ENCODE measurements at regions not wholly inside any gene's neighbourhood (a gene's known extent, or its start where the extent isn't known, plus 50 kb on each side); places are given as distances from the start of the nearest gene placed in this dataset.
"Not testable (repeated sequence)": the region's sequence is repeated elsewhere in the genome, so short reads cannot be mapped to it uniquely, and the experiment has no call there.

DNA sequence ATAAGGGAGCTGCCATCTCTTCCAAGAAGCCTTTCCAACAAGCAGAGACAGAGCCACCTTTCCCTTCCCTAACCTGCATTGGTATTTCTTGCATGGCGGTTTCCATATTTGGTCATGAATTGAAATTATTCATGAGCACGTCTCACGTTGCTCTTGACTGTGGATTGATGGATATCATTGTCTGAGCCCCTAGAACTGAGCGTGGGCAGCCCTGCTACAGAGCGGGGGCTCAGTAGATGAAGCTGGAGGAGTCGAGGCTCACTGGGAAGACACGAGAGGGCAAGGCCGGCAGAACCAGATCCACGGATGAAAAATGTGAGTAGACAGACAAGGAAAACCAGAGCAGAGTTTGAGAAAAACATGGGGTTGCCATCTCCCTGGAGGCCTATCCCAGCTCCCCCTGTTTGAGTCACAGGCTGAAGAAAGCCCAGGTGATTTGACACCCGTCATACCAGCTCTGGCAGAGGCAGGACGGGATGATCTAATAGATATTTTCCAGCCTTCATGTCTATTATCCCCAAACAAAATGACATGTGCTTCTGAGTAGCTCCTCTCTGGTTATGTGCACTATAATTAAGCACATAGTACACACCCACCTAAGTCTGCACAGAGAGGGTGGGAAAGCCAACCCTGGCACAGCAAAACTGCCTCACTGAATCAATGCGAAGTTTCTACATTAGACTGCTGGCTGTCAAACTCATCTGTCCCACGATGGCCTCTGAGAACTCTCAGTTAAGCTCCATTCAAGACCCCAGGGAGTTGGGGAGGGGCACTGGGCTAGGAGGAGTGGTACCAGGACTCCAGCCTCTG lies 363.5 kb upstream of the KLHL29 start:
- DNase-seq (ENCODE audit: low spot score) = no peak

DNA sequence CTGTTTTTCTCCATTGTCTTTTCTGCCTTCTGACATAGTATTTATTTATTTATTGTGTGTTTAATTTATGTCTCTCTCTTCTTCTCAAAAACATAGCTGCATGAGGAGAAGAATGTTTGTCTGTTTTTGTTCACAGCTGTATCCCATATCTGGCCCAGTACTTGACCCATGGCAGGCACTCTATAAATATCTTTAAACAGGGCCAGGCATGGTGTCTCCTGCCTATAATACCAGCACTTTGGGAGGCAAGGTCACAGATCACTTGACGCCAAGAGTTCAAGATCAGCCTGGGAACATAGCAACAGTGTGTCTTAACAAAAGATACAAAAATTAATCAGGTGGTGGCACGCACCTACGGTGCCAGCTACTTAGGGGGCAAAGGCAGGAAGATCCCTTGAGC lies 361.3 kb upstream of the KLHL29 start:
- no peak for DNase-seq (ENCODE audit: low spot score)

DNA sequence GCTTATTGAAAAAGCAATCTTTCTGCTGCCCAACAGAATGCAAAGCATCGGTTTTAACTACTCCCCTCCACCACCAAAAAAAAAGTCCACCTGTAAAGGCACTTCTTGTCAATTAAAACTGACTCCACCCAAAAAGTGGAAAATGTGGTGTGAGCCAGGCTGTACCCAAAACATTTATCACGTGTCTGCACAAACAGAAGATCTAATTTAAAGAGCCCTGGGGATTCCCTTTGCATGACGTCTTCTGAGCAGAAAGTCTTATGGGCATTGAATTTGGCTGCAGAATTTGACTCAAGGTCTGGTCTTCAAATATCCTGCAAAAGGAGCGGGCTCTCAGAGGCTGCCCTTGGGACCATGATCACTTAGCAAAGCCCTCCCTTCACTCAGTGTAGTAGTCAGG lies 358.3 kb upstream of the KLHL29 start:
- DNase-seq (ENCODE audit: low spot score) = no peak

DNA sequence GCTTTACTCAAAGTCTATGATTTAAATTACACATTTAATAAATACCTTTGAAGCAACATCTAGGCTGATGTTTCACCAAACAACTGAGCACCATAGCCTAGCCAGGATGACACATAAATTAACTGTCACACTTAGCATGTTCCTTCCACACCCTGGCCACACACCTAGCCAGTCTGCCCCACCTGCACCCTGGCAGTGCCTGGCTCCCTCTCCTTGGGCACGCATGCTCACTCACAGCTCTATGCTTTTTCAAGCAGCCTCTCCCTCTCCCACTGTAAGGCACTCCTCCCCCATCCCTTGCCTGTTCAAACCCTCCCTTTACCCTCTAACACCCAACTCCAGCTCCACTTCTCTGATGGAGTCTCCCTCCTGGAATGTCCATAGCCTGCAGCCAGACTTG lies 357.6 kb upstream of the KLHL29 start:
- DNase-seq (ENCODE audit: low spot score) = no peak

DNA sequence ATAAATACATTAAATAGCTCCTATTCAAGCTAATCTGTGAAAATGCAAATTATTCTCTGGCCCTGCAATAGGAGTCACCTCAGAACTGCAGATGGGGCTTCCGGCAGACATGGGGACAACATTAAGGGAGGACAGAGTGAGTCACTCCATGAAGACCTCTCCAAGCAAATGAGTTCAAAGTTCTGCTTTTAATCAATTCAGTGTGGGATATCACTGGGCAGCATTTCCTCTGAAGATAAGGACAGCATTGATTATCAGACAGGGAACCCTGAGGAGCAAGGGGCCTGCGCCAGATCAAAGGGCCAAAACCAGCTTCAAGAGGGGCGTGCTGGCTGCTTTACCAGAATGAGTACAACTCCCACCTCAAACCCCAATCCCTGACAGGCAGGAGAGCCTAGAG lies 356.9 kb upstream of the KLHL29 start:
- DNase-seq (ENCODE audit: low spot score) = no peak

DNA sequence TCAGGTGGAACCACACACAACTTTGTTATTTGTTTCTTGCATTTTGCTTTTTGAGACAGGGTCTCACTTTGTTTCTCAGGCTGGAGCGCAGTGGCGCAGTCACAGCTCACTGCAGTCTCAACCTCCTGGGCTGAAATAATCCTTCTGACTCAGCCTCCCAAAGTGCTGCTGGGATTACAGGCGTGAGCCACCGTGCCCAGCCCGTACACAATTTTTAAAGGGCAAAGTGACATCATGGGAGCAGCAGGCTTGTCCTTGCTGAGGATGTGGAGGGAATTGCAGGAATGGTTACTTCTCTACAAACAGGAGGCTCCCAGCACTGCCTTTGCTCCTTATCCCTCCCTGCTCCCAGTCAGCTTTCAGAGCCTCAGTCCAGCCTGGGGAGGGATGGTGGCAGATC lies 355.9 kb upstream of the KLHL29 start:
- no peak for DNase-seq (ENCODE audit: low spot score)

DNA sequence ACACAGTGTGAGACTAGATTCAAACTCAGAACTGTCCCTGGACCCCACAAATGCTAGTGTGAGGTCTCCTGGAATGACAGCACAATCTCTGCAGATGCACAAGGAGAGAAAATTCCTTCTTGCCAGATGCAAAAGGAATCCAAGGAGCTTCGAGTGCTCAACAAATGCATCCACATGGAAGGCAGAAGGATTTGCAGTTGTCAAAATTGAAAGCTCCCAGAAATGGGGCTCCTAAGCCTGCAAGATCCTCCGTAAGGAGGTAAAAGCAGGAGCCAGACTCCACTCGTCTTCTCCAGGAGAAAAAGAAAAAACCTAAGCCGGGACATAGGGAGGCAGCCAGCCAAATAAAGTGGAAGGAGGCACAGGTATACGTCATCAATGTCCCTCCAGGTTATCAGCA lies 355.0 kb upstream of the KLHL29 start:
- no peak for DNase-seq (ENCODE audit: low spot score)

DNA sequence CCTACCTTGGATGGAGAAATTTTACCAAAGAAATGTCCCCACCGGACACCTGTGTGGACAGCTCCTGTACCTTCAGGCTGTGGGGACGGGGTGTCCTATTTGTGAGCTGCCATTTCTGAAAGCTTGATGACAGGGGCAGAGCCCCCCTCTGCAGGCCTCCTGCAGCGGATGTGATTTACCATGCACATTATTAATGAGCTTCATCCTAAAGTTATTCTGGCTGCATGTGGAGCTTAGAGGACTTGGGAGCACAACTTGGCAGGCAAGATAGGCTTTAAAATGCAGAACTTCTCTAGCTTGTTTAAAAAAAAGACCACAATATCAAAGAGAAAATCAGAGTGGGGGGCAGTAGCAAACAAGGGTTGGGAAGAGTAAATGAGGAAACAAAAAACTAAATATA lies 350.0 kb upstream of the KLHL29 start:
- DNase-seq (ENCODE audit: low spot score) = no peak

DNA sequence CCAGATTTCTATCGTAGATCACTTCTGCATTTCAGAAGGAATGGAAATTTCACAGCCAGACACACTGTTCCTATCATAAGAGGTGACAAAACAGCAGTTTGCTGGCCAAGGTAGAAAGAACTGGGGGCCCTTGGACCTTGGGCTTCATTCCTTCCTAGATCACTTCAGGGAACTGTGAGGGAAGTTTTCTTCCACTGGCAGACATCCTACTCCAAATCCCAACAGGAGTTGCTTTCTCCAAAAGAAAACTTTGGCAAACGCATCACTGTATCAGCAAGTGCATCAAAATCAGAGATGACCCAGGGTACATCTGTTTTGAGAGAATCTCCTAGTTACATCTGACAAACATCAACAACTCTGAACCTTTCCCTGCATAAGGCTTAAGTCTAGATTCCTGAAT lies 348.4 kb upstream of the KLHL29 start:
- no peak for DNase-seq (ENCODE audit: low spot score)

DNA sequence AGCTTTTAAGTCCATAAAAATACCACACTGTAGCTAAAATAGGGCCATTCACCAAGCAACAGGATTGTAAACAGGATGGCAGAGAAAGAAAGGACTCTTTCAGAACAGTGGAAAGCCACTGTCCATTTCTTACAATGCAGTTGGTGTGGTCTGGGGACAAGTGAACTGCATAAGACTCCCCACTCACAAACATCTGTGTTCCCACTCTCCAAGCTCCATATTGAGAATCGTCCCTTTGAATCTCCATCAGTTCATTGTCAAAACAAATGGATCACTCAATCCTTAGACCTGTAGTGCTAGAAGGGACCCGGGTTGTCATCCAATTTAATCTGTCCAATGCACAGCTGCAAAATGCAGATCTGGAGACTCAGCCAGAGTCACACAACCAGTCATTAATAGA lies 347.4 kb upstream of the KLHL29 start:
- no peak for DNase-seq (ENCODE audit: low spot score)

DNA sequence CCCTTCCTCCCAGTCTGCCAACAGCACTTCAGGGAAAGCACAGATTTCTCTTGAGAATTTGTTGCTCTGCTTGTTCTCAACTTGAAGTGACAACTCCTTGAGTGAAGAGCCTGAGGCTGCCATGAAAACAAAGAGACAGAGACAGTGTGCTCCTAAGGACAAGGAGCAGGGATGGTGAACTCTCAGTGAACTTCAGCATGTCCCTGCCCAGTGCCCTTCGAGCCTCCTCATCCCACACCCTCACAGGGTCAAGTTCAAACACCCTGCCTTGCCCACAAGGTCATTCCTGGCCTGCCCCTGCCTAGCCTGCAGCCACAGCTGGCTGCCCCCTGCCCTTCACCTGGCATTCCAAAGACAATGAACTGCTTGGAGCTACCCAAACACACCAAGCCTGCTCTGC lies 343.5 kb upstream of the KLHL29 start:
- DNase-seq (ENCODE audit: low spot score) = no peak

DNA sequence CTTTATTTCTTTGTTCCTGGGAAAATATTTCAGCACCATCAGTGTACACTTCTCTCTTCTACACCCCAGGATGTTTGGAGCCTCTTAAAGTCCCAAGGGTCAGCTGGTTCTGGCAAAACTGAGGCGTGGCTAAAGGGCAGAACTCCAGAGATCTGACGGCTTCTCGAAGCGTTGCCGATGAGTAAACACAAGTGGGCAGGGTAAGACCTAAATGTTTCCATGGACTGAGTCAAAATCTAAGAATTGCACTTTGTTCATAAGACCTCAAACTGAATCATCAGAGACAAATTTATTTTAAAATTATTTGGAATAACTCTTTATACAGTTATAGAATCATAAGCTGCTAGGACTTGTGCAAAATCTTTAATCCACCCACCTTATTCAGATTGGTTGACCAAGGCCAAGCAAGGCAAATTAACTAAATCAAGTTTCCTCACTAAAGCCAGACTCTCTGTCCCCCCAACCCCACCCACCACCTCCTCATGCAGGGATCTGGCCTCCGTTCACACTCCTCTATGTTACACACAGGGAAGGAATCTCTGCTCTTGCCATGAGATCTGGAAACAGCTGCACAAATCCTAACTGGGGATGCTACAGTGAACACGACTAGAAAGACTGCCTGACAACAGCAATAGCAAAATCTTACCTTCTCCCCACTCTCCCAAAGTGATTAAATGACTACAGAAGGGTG lies 342.6 kb upstream of the KLHL29 start:
- no peak for DNase-seq (ENCODE audit: low spot score)

DNA sequence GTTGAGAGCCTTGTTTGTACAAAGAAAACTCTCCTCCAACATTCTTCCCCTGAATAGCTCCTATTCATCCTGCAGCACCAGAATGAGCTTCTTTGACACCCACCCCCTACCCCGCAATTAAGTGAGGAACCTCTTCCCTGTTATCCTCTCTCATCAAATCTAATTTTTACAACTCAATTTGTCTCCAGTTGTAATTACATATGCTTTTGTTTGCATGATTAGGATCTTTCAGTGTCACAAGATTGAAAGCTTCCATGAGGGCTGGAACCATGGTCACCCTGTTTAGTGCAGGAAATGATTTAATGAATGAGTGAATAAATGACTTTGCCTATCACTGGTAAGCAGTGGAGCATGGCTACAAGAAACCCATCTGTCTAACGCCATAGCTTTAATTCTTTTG lies 334.6 kb upstream of the KLHL29 start:
- DNase-seq (ENCODE audit: low spot score) = no peak

DNA sequence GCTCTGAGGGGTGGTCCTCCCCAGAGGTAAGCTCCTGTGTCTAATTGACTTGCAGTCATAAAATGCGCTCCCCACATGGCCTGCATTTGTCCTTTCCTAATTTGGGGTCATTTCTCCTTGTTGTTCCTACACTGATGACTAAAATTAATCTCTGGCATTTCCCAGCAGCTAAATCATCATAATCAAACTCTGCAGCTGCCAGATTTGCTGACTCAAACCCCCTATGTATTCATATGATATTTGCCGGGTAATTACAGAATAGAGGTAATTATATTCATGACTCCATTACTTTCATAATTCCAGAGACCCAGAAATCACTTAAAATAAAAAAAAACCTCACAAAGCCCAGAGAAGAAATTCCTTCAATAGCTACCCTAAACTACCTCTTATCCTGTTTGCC lies 331.4 kb upstream of the KLHL29 start:
- no peak for DNase-seq (ENCODE audit: low spot score)

DNA sequence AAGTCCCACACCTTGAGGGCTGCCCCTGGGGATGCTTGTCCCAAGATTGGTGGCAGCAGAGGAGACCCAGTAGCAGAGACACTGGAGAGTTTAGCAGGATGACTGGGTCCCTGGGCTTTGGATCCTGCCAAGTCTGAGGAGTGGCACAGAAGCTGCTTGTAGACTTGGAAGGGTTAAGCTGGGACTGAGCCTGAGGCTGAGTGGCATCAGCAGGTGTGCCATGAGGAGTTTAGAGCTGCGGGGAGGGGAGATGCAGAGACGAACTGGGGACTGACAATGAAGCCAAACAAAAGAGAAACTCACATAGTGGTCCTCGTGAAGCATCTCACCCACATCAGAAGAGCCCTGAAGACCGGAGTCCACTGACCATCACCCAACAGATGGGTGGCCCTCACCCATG lies 329.7 kb upstream of the KLHL29 start:
- no peak for DNase-seq (ENCODE audit: low spot score)

DNA sequence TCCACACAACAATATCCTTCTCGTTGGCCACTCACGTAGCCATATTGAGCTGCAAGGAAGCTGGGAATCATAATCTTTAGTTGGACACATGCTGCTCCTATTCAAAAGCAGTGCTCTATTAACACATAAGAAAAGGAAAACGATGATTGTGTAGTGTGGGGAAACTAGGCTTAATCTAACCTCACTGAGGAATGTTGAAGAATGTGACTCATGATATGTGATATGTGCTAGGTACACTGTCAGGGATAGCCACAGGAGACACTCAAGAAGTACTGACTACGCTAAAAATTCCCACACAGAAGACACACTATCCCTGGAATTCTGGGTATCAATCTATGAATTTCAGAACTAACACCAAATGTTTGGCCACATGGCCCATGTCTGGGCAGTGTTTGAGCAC lies 328.1 kb upstream of the KLHL29 start:
- not testable (repeated sequence) for DNase-seq (ENCODE audit: low spot score)

DNA sequence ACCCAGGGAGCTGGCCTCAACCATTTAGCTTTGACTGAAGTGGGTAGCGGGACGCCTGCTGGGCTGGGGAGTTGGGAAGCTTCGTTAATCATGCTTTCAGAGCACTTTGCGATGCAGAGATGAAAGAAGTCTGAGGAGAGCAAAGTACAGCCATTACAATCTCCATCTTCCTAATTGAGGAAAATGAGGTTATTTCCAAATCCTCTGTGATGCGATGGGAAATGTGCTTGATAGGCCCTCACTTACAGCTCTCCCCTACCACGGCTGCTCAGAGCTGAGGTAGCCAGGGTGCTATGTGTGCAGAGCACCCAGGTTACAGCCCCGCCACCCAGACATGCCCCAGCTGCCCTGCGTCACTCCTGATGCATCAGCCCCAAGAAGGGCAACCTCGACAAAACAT lies 326.5 kb upstream of the KLHL29 start:
- DNase-seq (ENCODE audit: low spot score) = no peak

DNA sequence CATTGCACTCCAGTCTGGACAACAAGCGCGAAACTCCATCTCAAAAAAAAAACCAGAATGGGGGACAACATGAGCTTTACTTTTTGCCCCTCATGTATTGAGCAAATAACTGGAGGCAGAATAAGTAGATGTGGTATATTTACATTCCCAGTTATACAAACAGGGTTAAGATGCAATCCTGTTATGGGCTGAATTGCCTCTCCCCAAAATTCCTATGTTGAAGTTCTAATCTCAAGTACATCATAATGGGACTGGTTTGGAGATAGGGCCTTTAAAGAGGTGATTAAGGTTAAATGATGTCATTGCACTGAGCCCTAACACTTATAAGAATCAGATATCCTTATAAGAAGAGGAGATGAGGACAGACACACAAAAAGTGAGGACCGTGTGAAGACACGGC lies 319.8 kb upstream of the KLHL29 start:
- no peak for DNase-seq (ENCODE audit: low spot score)

DNA sequence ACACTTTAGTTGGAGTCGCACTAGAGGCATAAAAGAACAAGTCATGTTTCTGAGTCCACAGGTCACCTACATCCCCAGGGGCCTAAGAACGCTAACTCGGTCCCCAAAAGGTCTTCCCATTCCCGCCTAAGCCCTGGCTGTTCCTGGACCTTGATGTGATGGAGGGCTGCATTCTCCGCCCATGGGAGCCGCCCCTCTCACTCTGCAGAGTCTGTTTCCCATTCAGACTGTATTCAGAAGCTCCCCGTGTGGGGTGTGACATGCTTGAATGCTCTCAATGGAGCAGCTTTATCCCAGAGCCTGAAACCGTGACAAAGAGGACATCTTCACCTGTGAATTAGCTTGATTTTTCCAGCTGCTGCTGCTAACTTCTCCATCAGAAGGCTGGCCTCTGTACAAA lies 319.0 kb upstream of the KLHL29 start:
- no peak for DNase-seq (ENCODE audit: low spot score)

DNA sequence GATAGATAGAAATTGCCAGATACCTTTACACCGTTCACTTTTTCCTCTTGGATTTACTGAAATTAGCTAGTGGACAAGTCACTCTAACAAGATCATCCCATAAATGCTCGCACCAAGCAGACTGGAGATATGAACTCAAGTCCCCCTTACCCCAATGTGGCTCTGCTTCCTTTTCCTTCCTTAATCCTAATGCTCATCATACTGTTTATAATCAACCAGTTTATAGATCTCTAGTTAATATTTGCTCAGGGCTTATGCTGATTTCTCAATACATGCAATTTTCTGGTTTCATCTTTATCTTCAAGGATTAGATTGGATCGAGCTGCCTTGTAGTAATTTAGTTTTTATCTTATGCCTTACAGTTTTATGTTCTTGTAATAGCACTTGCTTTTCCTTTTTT lies 318.3 kb upstream of the KLHL29 start:
- DNase-seq (ENCODE audit: low spot score) = no peak

DNA sequence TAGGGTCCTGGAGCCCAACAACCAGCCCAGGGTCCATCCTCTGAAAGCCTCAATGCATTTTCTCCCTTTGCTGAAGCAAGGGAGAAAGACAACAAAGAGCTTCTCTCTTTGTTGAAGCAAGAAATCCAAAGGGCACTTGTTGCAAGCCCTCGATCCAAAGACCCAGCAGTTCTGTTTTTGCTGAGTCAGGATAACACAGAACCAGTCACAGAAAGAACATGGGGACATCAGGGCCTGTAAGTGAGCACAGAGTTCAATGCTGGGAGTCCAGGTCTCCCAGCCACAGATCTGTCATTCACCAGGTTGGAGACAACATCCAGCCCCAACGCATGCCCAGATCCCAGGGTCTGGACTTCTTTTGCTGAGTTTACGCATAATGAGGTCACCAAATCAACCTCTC lies 315.8 kb upstream of the KLHL29 start:
- DNase-seq (ENCODE audit: low spot score) = no peak

DNA sequence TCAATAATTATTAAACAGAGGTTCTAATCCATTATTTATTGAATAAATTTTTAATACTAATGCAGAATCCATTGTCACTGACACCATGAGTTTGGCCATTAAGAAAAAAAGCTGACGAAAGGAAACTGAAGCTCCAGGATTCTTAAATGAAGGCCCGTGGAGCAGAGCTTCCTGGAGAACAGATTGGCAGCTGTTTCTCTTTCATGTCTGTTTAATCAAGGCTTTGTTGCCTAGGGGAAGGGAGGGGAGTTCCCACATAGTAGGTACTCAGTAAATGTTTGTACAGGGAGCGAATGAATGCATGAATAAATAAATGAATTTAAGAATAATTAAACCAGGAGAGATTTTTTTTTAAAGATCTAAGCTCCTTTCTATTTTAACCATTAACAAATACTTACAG lies 315.1 kb upstream of the KLHL29 start:
- DNase-seq (ENCODE audit: low spot score) = no peak

DNA sequence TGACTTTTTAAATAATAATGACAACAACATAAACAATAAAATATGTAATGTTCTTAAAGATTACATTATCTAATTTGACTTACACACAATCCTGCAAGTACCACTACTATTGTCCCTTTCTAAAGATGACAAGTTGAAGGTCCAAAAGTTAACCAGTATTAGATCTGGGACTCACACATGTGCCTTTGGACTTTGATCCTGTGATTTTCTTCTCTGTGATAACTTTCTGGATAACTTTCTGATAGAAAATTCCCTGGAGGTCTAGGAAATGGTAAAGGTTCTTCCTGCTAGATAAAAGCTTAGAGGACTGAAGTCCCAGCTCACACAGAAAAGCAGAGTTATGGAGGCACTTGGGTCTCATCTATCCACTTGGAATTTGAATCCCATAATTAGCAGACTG lies 311.9 kb upstream of the KLHL29 start:
- DNase-seq (ENCODE audit: low spot score) = no peak

DNA sequence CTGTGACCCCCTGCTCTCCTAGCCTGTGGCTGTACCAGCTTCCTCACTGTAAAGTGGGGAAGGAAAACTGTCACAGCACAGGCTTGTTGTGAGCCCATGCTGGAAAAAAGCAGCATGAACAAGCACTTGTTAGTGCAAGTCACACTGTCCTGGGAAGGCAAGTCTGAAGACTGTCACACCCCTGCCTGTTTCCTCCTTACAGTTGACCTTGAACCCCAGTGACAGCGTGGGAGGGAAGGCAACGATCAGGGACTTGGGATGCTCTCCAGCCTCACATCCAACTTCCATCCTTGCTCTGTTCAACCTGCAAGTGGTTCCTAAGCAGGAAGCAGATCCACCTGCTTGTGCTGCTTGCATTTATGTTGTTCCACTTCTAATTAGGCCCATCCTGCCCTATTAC lies 311.3 kb upstream of the KLHL29 start:
- no peak for DNase-seq (ENCODE audit: low spot score)
